A549 (cell line): ENCODE measurements at regions not wholly inside any gene's neighbourhood (a gene's known extent, or its start where the extent isn't known, plus 50 kb on each side); places are given as distances from the start of the nearest gene placed in this dataset.

Experiments used
- ATAC-seq, 2 experiments: fragments of 200-7000 bp in 1 of 2; fragments of >200 bp in 1 of 2; cut with Nextera tagmentation in 1 of 2; cut with Tn5 transposase in 1 of 2; 3 replicates each; pipeline versions ENCODE4 v1.8.0 to v1.9.1; 2018 to 2020; ENCODE audit warnings: mild to moderate bottlenecking in 1 of 2, moderate library complexity in 1 of 2
- CTCF ChIA-PET: fragments of 300-600 bp; sonication (Branson Sonifier 250); formaldehyde crosslinking; extraction: SDS; loops from one replicate; lab custom pipeline; 2021; ENCODE audit warnings: antibody characterized with exemption, inconsistent platforms; lab: Yijun Ruan, JAX
- POLR2A ChIA-PET: fragments of 350-600 bp; formaldehyde crosslinking; extraction: SDS; loops from one replicate; lab custom pipeline; 2021; ENCODE audit warnings: antibody characterized with exemption, inconsistent platforms; lab: Yijun Ruan, JAX
- DNase-seq, 2 experiments: peaks; one replicate each; pipeline versions ENCODE4 v3.0.0 to v3.0.0-alpha.2; 2011 to 2016; ENCODE audit warnings: low read depth in 1 of 2, low spot score in 1 of 2
- FAIRE-seq: peaks from 2 replicates; lab custom pipeline; 2011; peaks lifted over from hg19 to GRCh38; lab: Jason Lieb, UNC
- H3K27ac ChIP-seq, 2 experiments: fragments of >200 bp; sonication (Bioruptor Twin); formaldehyde crosslinking; 3 replicates each; pipeline ENCODE4 v1.5.1; 2016 to 2017
- H3K4me1 ChIP-seq: fragments of >200 bp; sonication (Bioruptor Twin); formaldehyde crosslinking; 3 replicates; pipeline ENCODE4 v1.6.1; 2016
- H3K4me2 ChIP-seq: fragments of >200 bp; sonication (Bioruptor Twin); formaldehyde crosslinking; 3 replicates; pipeline ENCODE4 v1.6.1; 2016
- H3K4me3 ChIP-seq: fragments of >200 bp; sonication (Bioruptor Twin); formaldehyde crosslinking; 3 replicates; pipeline ENCODE4 v1.5.1; 2016
- H3K9me3 ChIP-seq: fragments of >200 bp; sonication (Bioruptor Twin); formaldehyde crosslinking; 3 replicates; pipeline ENCODE4 v1.6.1; 2016
- BHLHE40 ChIP-seq: IDR thresholded peaks from 2 replicates; pipeline ENCODE4 v1.6.1; 2012; ENCODE audit warnings: low read depth, low read length, inconsistent platforms
- CEBPB ChIP-seq, 2 experiments: fragments of >200 bp in 1 of 2; sonication (Bioruptor Twin) in 1 of 2; formaldehyde crosslinking in 1 of 2; IDR thresholded peaks; 2 replicates each; pipeline ENCODE4 v1.6.1; 2012 to 2016
- EP300 ChIP-seq, 2 experiments: fragments of >200 bp; sonication (Bioruptor Twin); formaldehyde crosslinking; IDR thresholded peaks; 2 replicates in 1 of 2; 3 replicates in 1 of 2; pipeline ENCODE4 v1.6.1; 2016 to 2017
- ESRRA ChIP-seq: fragments of 150-350 bp; IDR thresholded peaks from 2 replicates; pipeline ENCODE4 v1.6.1; 2014; ENCODE audit warnings: mild to moderate bottlenecking, low read length, borderline replicate concordance
- FOSL2 ChIP-seq, 2 experiments: fragments of 450-650 bp in 1 of 2; fragments of >200 bp in 1 of 2; sonication (Bioruptor Twin) in 1 of 2; formaldehyde crosslinking; IDR thresholded peaks; 2 replicates each; pipeline versions ENCODE4 v1.5.0 to v1.6.1; 2016 to 2020; ENCODE audit warnings: mild to moderate bottlenecking in 1 of 2, moderate library complexity in 1 of 2
- GATA3 ChIP-seq: IDR thresholded peaks from 2 replicates; pipeline ENCODE4 v1.6.1; 2012; ENCODE audit warnings: borderline replicate concordance
- HOXB13 ChIP-seq: fragments of 250-450 bp; sonication (Bioruptor Pico); IDR thresholded peaks from 2 replicates; pipeline ENCODE4 v1.5.0; 2020; ENCODE audit warnings: low read depth, mild to moderate bottlenecking, moderate library complexity
- JUN ChIP-seq, 2 experiments: fragments of >200 bp; sonication (Bioruptor Twin); formaldehyde crosslinking; IDR thresholded peaks; 2 replicates in 1 of 2; 3 replicates in 1 of 2; pipeline ENCODE4 v1.6.1; 2016 to 2017
- JUNB ChIP-seq: fragments of >200 bp; sonication (Bioruptor Twin); formaldehyde crosslinking; IDR thresholded peaks from 2 replicates; pipeline ENCODE4 v1.6.1; 2016
- KDM1A ChIP-seq: fragments of 200-600 bp; sonication (generic); IDR thresholded peaks from 2 replicates; pipeline ENCODE4 v1.6.1; 2016; ENCODE audit warnings: low read depth, mild to moderate bottlenecking
- POLR2A ChIP-seq: IDR thresholded peaks from 2 replicates; pipeline ENCODE4 v1.6.1; 2012; ENCODE audit warnings: mild to moderate bottlenecking, low read length
- POLR2AphosphoS2 ChIP-seq: conservative IDR thresholded peaks from 2 replicates; pipeline ENCODE4 v1.6.1; 2012; ENCODE audit warnings: low read length, improper control_type of control experiment, inconsistent platforms
- RAD21 ChIP-seq, 2 experiments: fragments of >200 bp in 1 of 2; sonication (Bioruptor Twin) in 1 of 2; formaldehyde crosslinking in 1 of 2; IDR thresholded peaks in 1 of 2; conservative IDR thresholded peaks in 1 of 2; 2 replicates in 1 of 2; 3 replicates in 1 of 2; pipeline ENCODE4 v1.6.1; 2012 to 2018; ENCODE audit warnings: inconsistent platforms in 1 of 2
- RCOR1 ChIP-seq: fragments of 150-350 bp; IDR thresholded peaks from 2 replicates; pipeline ENCODE4 v1.6.1; 2014; ENCODE audit warnings: antibody characterized with exemption, low read length, low read depth
- RFX5 ChIP-seq: fragments of 450-650 bp; IDR thresholded peaks from 2 replicates; pipeline ENCODE4 v1.7.1; 2014; ENCODE audit warnings: antibody characterized with exemption, mild to moderate bottlenecking, moderate library complexity
- SMC3 ChIP-seq: fragments of >200 bp; sonication (Bioruptor Twin); formaldehyde crosslinking; IDR thresholded peaks from 3 replicates; pipeline ENCODE4 v1.6.1; 2018; ENCODE audit warnings: inconsistent platforms
- TFCP2L1 ChIP-seq: fragments of 250-450 bp; sonication (Bioruptor Pico); IDR thresholded peaks from 2 replicates; pipeline ENCODE4 v1.5.0; 2021; ENCODE audit warnings: mild to moderate bottlenecking
- ZFP36 ChIP-seq: fragments of 450-650 bp; IDR thresholded peaks from 2 replicates; pipeline ENCODE4 v1.6.1; 2014; ENCODE audit warnings: borderline replicate concordance; ENCODE audit not compliant: partially characterized antibody
- ZSCAN20 ChIP-seq: fragments of 250-450 bp; sonication (Bioruptor Pico); IDR thresholded peaks from 2 replicates; pipeline ENCODE4 v1.8.0; 2022; ENCODE audit warnings: mild to moderate bottlenecking, moderate library complexity
- WGBS: methylation state at CpG from one replicate; pipeline ENCODE4 v1.1.6; 2017; ENCODE audit errors: missing lambda C conversion rate; 5-methylcytosine and 5-hydroxymethylcytosine counted together
- TF ChIP-seq, protein P1 (sequence below): fragments of 250-450 bp; sonication (Bioruptor Pico); IDR thresholded peaks from 2 replicates; pipeline ENCODE4 v1.5.0; 2020; ENCODE audit warnings: low read depth, mild to moderate bottlenecking, moderate library complexity
- TF ChIP-seq, protein P2 (sequence below): fragments of 200-600 bp; sonication (generic); IDR thresholded peaks from 2 replicates; pipeline ENCODE4 v1.6.1; 2016; ENCODE audit warnings: antibody characterized with exemption, mild to moderate bottlenecking, moderate library complexity
- TF ChIP-seq, protein P3 (sequence below): IDR thresholded peaks from 2 replicates; pipeline ENCODE4 v1.6.1; 2012
- TF ChIP-seq, protein P4 (sequence below): IDR thresholded peaks from 2 replicates; pipeline ENCODE4 v1.6.1; 2012
- TF ChIP-seq, protein P5 (sequence below): fragments of >200 bp; sonication (Bioruptor Twin); formaldehyde crosslinking; IDR thresholded peaks from 3 replicates; pipeline ENCODE4 v1.6.1; 2016

DNA sequence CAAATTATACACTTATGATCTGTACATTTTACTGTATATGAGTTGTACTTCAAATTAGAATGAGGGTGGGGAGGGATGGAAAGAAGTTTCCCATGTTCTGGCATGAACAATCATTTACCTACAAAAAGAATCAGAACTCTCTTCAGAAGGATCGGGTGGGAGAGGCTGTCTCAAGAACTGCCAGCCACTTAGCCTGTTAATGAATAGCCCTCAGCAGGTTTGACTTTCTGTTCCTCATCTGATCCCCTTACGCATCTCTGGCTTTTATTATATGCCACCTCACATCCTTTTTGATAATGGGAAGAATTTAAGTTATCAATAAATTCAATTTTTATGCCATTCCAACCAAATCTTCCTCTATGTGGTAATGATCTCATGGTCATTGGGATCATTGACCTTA lies 168.3 kb upstream of the TGFBR2 start:
- peak overlapping the region in 1 of 2 experiments; percentile 23; a peak in 1 of 6 replicates for H3K27ac ChIP-seq
- FAIRE-seq = no peak

DNA sequence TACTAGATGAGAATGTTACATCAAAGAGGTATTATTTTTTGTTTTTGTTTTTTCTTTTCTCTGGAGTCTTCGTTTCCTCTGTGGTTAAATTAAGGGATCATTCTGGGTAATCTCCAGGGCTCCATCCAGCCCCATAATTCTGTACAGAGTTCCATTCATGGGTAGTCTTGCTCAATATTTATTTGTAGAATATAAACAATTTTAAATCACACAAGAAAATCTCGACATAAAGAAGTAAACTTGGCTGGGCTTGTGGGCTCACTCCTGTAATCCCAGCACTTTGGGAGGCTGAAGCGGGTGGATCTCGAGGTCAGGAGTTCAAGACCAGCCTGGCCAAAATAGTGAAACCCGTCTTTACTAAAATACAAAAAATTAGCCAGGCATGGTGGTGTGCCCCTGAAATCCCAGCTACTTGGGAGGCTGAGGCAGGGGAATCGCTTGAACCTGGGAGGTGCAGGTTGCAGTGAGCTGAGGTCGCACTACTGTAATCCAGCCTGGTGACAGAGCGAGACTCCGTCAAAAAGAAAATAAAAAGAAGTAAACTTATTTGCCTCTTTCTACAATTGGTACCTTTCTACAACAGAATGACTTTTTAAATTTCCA lies 166.8 kb upstream of the TGFBR2 start:
- H3K9me3 ChIP-seq = peaks cover 6% of the 10 kb centered on the region; the same call in 1 of the 3 replicates
- TF ChIP-seq RCOR1 (no peak), ZSCAN20 (no peak), BHLHE40 (no peak), FOSL2 (IDR thresholded peaks at IDR 0.05) (no peak), FOSL2 (CRISPR knock-in tag; IDR thresholded peaks at IDR 0.05) (no peak), HOXB13 (no peak), POLR2A (no peak), ZFP36 (no peak), KDM1A (no peak), ESRRA (no peak)
- TF ChIP-seq, protein P1, sequence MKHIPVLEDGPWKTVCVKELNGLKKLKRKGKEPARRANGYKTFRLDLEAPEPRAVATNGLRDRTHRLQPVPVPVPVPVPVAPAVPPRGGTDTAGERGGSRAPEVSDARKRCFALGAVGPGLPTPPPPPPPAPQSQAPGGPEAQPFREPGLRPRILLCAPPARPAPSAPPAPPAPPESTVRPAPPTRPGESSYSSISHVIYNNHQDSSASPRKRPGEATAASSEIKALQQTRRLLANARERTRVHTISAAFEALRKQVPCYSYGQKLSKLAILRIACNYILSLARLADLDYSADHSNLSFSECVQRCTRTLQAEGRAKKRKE (CRISPR knock-in tag) = no peak
- peak overlapping the region; percentile 44 to 75; a peak in 5 of 6 replicates for H3K27ac ChIP-seq
- ATAC-seq = no peak
- ChIA-PET CTCF (no interaction called here), POLR2A (no interaction called here)
- no peak overlapping the region for H3K4me3 ChIP-seq
- H3K4me2 ChIP-seq = peak overlapping the region; percentile 43; the same call in 2 of the 3 replicates
- no peak for FAIRE-seq
- 84% methylated on average over 9 of the region's 9 CpGs for WGBS
- no peak for DNase-seq
- H3K4me1 ChIP-seq = peaks cover 23% of the 10 kb centered on the region

More for the DNA sequence above, 168.3 kb upstream of the TGFBR2 start:
- CTCF ChIA-PET = interaction anchor here (1.3 kb wide), 1 partner anchor 19 kb away, joined by 3 read pairs; no protein-coding TSS in a partner anchor
- TF ChIP-seq BHLHE40 = no peak
- no peak for TF ChIP-seq POLR2AphosphoS2
- TF ChIP-seq, protein P2, sequence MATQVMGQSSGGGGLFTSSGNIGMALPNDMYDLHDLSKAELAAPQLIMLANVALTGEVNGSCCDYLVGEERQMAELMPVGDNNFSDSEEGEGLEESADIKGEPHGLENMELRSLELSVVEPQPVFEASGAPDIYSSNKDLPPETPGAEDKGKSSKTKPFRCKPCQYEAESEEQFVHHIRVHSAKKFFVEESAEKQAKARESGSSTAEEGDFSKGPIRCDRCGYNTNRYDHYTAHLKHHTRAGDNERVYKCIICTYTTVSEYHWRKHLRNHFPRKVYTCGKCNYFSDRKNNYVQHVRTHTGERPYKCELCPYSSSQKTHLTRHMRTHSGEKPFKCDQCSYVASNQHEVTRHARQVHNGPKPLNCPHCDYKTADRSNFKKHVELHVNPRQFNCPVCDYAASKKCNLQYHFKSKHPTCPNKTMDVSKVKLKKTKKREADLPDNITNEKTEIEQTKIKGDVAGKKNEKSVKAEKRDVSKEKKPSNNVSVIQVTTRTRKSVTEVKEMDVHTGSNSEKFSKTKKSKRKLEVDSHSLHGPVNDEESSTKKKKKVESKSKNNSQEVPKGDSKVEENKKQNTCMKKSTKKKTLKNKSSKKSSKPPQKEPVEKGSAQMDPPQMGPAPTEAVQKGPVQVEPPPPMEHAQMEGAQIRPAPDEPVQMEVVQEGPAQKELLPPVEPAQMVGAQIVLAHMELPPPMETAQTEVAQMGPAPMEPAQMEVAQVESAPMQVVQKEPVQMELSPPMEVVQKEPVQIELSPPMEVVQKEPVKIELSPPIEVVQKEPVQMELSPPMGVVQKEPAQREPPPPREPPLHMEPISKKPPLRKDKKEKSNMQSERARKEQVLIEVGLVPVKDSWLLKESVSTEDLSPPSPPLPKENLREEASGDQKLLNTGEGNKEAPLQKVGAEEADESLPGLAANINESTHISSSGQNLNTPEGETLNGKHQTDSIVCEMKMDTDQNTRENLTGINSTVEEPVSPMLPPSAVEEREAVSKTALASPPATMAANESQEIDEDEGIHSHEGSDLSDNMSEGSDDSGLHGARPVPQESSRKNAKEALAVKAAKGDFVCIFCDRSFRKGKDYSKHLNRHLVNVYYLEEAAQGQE = no peak
- WGBS = 86% methylated on average over 2 of the region's 2 CpGs
- POLR2A ChIA-PET = no interaction called here
- ATAC-seq (no peak), DNase-seq (no peak)
- Histone ChIP-seq H3K9me3 (peaks cover 6% of the 10 kb centered on the region; the same call in 1 of the 3 replicates), H3K4me2 (no peak overlapping the region), H3K4me1 (peaks cover 23% of the 10 kb centered on the region), H3K4me3 (no peak overlapping the region)

DNA sequence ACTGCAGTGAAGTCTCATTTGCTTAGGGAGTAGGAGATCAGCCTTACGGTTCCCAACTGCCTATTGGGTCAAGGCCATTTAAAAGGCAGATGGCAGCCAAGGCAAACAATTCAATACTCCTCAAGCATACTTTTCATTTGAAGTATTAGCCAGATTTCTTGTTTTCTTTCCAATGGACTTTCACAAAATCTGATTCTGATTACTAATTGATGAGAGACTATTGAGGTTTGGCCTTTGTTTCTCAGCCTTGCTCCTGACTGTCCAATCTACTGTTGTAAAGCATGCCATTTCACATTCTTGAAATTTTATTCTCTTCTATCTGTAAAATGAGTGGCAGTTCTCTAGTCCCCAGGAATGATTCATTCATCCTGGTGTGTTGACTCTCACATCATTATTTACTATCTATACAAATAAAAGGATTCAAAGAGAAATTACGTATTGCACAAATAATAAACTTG lies 166.2 kb upstream of the TGFBR2 start:
- ATAC-seq = peak in 1 of 2 experiments; percentile 95; a peak in 3 of 6 replicates

More for the DNA sequence above, 166.2 kb upstream of the TGFBR2 start:
- CTCF ChIA-PET = interaction anchor here (1.2 to 1.4 kb wide), 2 partner anchors 11 to 398 kb away, joined by 3 to 4 read pairs; no protein-coding TSS in a partner anchor
- H3K4me1 ChIP-seq = peaks cover 23% of the 10 kb centered on the region
- no peak overlapping the region for H3K4me3 ChIP-seq
- H3K27ac ChIP-seq = peak overlapping the region; percentile 44 to 75; a peak in 5 of 6 replicates
- 3% methylated on average over 2 of the region's 2 CpGs for WGBS
- DNase-seq = peak; percentile 21 to 71
- POLR2A ChIA-PET = no interaction called here
- H3K4me2 ChIP-seq = peak overlapping the region; percentile 43
- H3K9me3 ChIP-seq = peaks cover 6% of the 10 kb centered on the region; the same call in 1 of the 3 replicates
- FAIRE-seq = peak; percentile 96
- peak; percentile 90 for TF ChIP-seq GATA3
- peak; percentile 28; the same call in 2 of the 3 replicates for TF ChIP-seq SMC3
- TF ChIP-seq, protein P3, sequence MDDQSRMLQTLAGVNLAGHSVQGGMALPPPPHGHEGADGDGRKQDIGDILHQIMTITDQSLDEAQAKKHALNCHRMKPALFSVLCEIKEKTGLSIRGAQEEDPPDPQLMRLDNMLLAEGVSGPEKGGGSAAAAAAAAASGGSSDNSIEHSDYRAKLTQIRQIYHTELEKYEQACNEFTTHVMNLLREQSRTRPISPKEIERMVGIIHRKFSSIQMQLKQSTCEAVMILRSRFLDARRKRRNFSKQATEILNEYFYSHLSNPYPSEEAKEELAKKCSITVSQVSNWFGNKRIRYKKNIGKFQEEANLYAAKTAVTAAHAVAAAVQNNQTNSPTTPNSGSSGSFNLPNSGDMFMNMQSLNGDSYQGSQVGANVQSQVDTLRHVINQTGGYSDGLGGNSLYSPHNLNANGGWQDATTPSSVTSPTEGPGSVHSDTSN = peak; percentile 57; the same call in 1 of the 2 replicates
- peak; percentile 70 for TF ChIP-seq JUNB
- peak; percentile 57; the same call in 1 of the 2 replicates for TF ChIP-seq FOSL2 (IDR thresholded peaks at IDR 0.05)
- peak; percentile 87 for TF ChIP-seq FOSL2 (CRISPR knock-in tag; IDR thresholded peaks at IDR 0.05)
- TF ChIP-seq, protein P4, sequence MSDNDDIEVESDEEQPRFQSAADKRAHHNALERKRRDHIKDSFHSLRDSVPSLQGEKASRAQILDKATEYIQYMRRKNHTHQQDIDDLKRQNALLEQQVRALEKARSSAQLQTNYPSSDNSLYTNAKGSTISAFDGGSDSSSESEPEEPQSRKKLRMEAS = peak; percentile 39; the same call in 1 of the 2 replicates
- TF ChIP-seq RAD21 (conservative IDR thresholded peaks at IDR 0.05 in 1 of 2, IDR thresholded peaks at IDR 0.05 in 1 of 2) = peak in 1 of 2 experiments; percentile 21; a peak in 1 of 5 replicates
- peak in 1 of 2 experiments; percentile 39; a peak in 1 of 5 replicates for TF ChIP-seq EP300 (IDR thresholded peaks at IDR 0.05)
- TF ChIP-seq TFCP2L1 (CRISPR knock-in tag) = no peak
- TF ChIP-seq CEBPB (IDR thresholded peaks at IDR 0.05) = peak in 1 of 2 experiments; percentile 71; a peak in 1 of 4 replicates
- 0 out of 5 replicates have a peak, but pooled peaks of 1 of the 2 experiments have one; percentile 46 for TF ChIP-seq JUN (IDR thresholded peaks at IDR 0.05)
- TF ChIP-seq, protein P5, sequence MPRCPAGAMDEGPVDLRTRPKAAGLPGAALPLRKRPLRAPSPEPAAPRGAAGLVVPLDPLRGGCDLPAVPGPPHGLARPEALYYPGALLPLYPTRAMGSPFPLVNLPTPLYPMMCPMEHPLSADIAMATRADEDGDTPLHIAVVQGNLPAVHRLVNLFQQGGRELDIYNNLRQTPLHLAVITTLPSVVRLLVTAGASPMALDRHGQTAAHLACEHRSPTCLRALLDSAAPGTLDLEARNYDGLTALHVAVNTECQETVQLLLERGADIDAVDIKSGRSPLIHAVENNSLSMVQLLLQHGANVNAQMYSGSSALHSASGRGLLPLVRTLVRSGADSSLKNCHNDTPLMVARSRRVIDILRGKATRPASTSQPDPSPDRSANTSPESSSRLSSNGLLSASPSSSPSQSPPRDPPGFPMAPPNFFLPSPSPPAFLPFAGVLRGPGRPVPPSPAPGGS = no peak
- no peak for TF ChIP-seq RFX5
